Skeletal muscle cell (primary cell): ENCODE measurements at regions not wholly inside any gene's neighbourhood (a gene's known extent, or its start where the extent isn't known, plus 50 kb on each side); places are given as distances from the start of the nearest gene placed in this dataset.
A peak's percentile ranks its signal among the peaks of the same experiment; 100 is the strongest.

Source experiments
- DNase-seq: peaks from one replicate; pipeline ENCODE4 v3.0.0-alpha.2; 2010; ENCODE audit warnings: low read depth
- H3K4me3 ChIP-seq: 2 replicates; pipeline ENCODE4 v1.5.1; 2011; ENCODE audit warnings: low read depth, mild to moderate bottlenecking, control low read depth, low read length, moderate library complexity

GRCh38 chr2:199136681-199137080, 321.1 kb downstream of the SATB2 start:
- DNase-seq: peak; percentile 56

GRCh38 chr2:199136242-199136641, 321.5 kb downstream of the SATB2 start:
- no peak overlapping the region for H3K4me3 ChIP-seq

More at GRCh38 chr2:199136681-199137080, 321.1 kb downstream of the SATB2 start:
- no peak overlapping the region for H3K4me3 ChIP-seq

GRCh38 chr2:199131876-199132275, 325.9 kb downstream of the SATB2 start:
- DNase-seq: no peak
- no peak overlapping the region for H3K4me3 ChIP-seq

More at GRCh38 chr2:199136242-199136641, 321.5 kb downstream of the SATB2 start:
- DNase-seq: no peak

- DNase-seq: no peak
- H3K4me3 ChIP-seq: no peak overlapping the region
These were observed 326.5 kb downstream of the SATB2 start for GRCh38 chr2:199131136-199131655.

GRCh38 chr2:199130501-199130900, 327.2 kb downstream of the SATB2 start:
- DNase-seq: no peak
- no peak overlapping the region for H3K4me3 ChIP-seq

- DNase-seq: no peak
- no peak overlapping the region for H3K4me3 ChIP-seq
These were observed 329.1 kb downstream of the SATB2 start for GRCh38 chr2:199128476-199129229.

GRCh38 chr2:199119796-199120195, 337.9 kb downstream of the SATB2 start:
- no peak for DNase-seq
- H3K4me3 ChIP-seq: no peak overlapping the region

- no peak overlapping the region for H3K4me3 ChIP-seq
- no peak for DNase-seq
These were observed 339.0 kb downstream of the SATB2 start for GRCh38 chr2:199118673-199119112.

GRCh38 chr2:199115169-199115568, 342.6 kb downstream of the SATB2 start:
- H3K4me3 ChIP-seq: no peak overlapping the region
- DNase-seq: no peak

GRCh38 chr2:199113111-199113510, 344.6 kb downstream of the SATB2 start:
- DNase-seq: no peak
- H3K4me3 ChIP-seq: no peak overlapping the region

GRCh38 chr2:199111458-199111857, 346.3 kb downstream of the SATB2 start:
- DNase-seq: no peak
- H3K4me3 ChIP-seq: no peak overlapping the region

GRCh38 chr2:199108056-199108455, 349.7 kb downstream of the SATB2 start:
- no peak for DNase-seq
- no peak overlapping the region for H3K4me3 ChIP-seq

GRCh38 chr2:199105826-199106225, 351.9 kb downstream of the SATB2 start:
- no peak overlapping the region for H3K4me3 ChIP-seq
- DNase-seq: no peak

- DNase-seq: no peak
- H3K4me3 ChIP-seq: no peak overlapping the region
These were observed 356.3 kb downstream of the SATB2 start for GRCh38 chr2:199101487-199101886.

GRCh38 chr2:199100326-199101110, 357.2 kb downstream of the SATB2 start:
- DNase-seq: no peak
- no peak overlapping the region for H3K4me3 ChIP-seq

- H3K4me3 ChIP-seq: no peak overlapping the region
- no peak for DNase-seq
These were observed 365.3 kb downstream of the SATB2 start for GRCh38 chr2:199092419-199092818.

GRCh38 chr2:199085261-199085660, 372.5 kb downstream of the SATB2 start:
- DNase-seq: no peak
- H3K4me3 ChIP-seq: no peak overlapping the region

- DNase-seq: no peak
- H3K4me3 ChIP-seq: no peak overlapping the region
These were observed 387.3 kb downstream of the SATB2 start for GRCh38 chr2:199070322-199070949.

GRCh38 chr2:199064201-199064600, 393.5 kb downstream of the SATB2 start:
- H3K4me3 ChIP-seq: no peak overlapping the region

GRCh38 chr2:199057936-199058335, 399.8 kb downstream of the SATB2 start:
- H3K4me3 ChIP-seq: no peak overlapping the region
- DNase-seq: no peak

More at GRCh38 chr2:199064201-199064600, 393.5 kb downstream of the SATB2 start:
- DNase-seq: no peak
